CD4-positive, alpha-beta T cell (primary cell): ENCODE measurements at regions not wholly inside any gene's neighbourhood (a gene's known extent, or its start where the extent isn't known, plus 50 kb on each side); places are given as distances from the start of the nearest gene placed in this dataset.

ENCODE experiments used
- ATAC-seq: fragments of 200-7000 bp; cut with Tn5 transposase; one replicate; pipeline ENCODE4 v1.10.0; 2022; ENCODE audit warnings: mild to moderate bottlenecking; ENCODE audit not compliant: poor library complexity
- CTCF ChIA-PET: fragments of 350-600 bp; sonication (Branson Sonifier 250); formaldehyde crosslinking; loops from one replicate; lab custom pipeline; 2021; ENCODE audit warnings: antibody characterized with exemption, inconsistent platforms; lab: Charles Lee
- POLR2A ChIA-PET: fragments of 350-600 bp; sonication (Branson Sonifier 250); formaldehyde crosslinking; loops from one replicate; lab custom pipeline; 2021; ENCODE audit warnings: antibody characterized with exemption, inconsistent platforms; lab: Charles Lee
- DNase-seq, 14 experiments: peaks; one replicate each; pipeline ENCODE4 v3.0.0-alpha.2; 2013 to 2020; ENCODE audit warnings: mixed read lengths in 2 of 14
- H3K27ac ChIP-seq, 2 donors: one replicate each; pipeline versions ENCODE4 v1.5.1 to v1.7.0; 2013; ENCODE audit warnings: low read length in 2 of 2, low read depth in 1 of 2, mild to moderate bottlenecking in 1 of 2
- H3K27me3 ChIP-seq, 2 experiments: 1 replicate in 1 of 2; 2 replicates in 1 of 2; pipeline versions ENCODE4 v1.6.1 to v1.7.0; 2013; ENCODE audit warnings: low read length in 2 of 2, control low read depth in 1 of 2, mild to moderate bottlenecking in 1 of 2, moderate library complexity in 1 of 2; ENCODE audit not compliant: insufficient read depth in 2 of 2, control insufficient read depth in 1 of 2
- H3K36me3 ChIP-seq: one replicate; pipeline ENCODE4 v1.6.1; 2013; ENCODE audit warnings: low read length, control low read depth; ENCODE audit not compliant: insufficient read depth
- H3K4me1 ChIP-seq: one replicate; pipeline ENCODE4 v1.6.1; 2013; ENCODE audit warnings: low read length, control low read depth; ENCODE audit not compliant: insufficient read depth
- H3K4me3 ChIP-seq: one replicate; pipeline ENCODE4 v1.5.1; 2013; ENCODE audit warnings: mild to moderate bottlenecking, low read length, moderate library complexity
- H3K9me3 ChIP-seq, 2 experiments: 1 replicate in 1 of 2; 2 replicates in 1 of 2; pipeline versions ENCODE4 v1.6.1 to v1.7.0; 2013; ENCODE audit warnings: low read length in 2 of 2, mild to moderate bottlenecking in 2 of 2, control low read depth in 1 of 2, moderate library complexity in 1 of 2; ENCODE audit not compliant: control insufficient read depth in 1 of 2, insufficient read depth in 1 of 2
- H3K27ac Mint-ChIP-seq: one replicate; pipeline ENCODE4 v1.8.0; 2020; ENCODE audit warnings: mixed read lengths
- H3K27me3 Mint-ChIP-seq: one replicate; pipeline ENCODE4 v1.8.0; 2021; ENCODE audit warnings: mixed read lengths
- H3K36me3 Mint-ChIP-seq: one replicate; pipeline ENCODE4 v1.8.0; 2021; ENCODE audit warnings: low read depth, mixed read lengths
- H3K4me1 Mint-ChIP-seq: one replicate; pipeline ENCODE4 v1.8.0; 2021; ENCODE audit warnings: low read depth, mixed read lengths
- H3K4me3 Mint-ChIP-seq: one replicate; pipeline ENCODE4 v1.8.0; 2020; ENCODE audit warnings: mild to moderate bottlenecking, mixed read lengths
- H3K9me3 Mint-ChIP-seq: one replicate; pipeline ENCODE4 v1.8.0; 2020; ENCODE audit warnings: mixed read lengths
- intact Hi-C, 2 experiments: fragments of 100-400 bp; cut with DNase I in 1 of 2; cut with micrococcal nuclease in 1 of 2; formaldehyde crosslinking; loops; one replicate each; pipeline versions ENCODE4 v1.15.1 to v1.9.0; 2023 to 2025; cut with DNase I, micrococcal nuclease
- TF ChIP-seq, protein P1 (sequence below): fragments of 200-600 bp; IDR thresholded peaks from one replicate; pipeline ENCODE4 v1.8.0; 2022; ENCODE audit warnings: antibody characterized with exemption, mild to moderate bottlenecking

DNA sequence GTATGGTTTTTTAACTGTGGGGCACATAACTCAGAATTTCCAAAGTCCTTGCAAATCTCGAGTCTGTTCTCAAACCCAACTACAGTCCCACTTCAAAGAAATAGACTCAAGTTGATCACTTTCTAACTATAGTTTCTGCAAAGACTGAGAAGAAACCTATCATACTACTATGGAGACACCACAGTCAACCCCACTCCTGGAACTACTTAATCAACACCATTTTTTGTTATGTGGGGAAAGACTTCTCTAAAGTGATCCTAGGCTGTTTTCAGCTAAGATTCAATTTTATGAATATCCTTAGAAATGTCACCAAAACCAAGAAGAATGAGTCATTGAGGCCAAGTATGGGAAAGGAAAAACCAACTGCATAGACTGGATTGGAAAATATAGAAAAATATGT is 198.8 kb downstream of the WDR11 start:
- POLR2A ChIA-PET = no interaction called here
- no peak overlapping the region for H3K27ac ChIP-seq

DNA sequence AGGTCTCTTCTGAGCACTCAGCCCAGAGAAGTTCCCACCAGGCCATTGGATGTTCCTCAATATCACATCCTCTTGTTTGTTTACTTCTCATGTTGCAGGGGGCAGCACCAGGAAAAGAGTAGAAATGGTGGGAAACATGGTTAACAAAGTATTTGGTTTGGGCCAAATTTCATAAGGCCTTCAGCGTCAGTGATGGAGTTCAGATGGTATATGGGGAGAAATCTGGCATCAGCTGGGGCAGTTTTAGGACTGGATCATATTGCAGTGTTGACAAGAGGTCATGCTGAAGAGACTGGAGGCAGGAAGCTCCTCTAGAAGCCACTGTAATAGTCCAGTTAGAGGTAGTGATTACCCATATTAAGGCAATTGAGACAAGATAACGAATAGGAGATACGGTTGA is 200.0 kb downstream of the WDR11 start:
- Histone ChIP-seq H3K4me3 (no peak overlapping the region), H3K36me3 (no peaks in the 10 kb centered on the region), H3K9me3 (peaks cover 0 to 5% of the 10 kb centered on the region in 2 experiments), H3K27ac (no peak overlapping the region), H3K4me1 (no peaks in the 10 kb centered on the region), H3K27me3 (no peaks in the 10 kb centered on the region)
- Mint-ChIP-seq H3K36me3 (no peaks in the 10 kb centered on the region), H3K4me1 (no peaks in the 10 kb centered on the region), H3K27me3 (no peaks in the 10 kb centered on the region), H3K4me3 (no peak overlapping the region), H3K9me3 (peaks cover 2% of the 10 kb centered on the region), H3K27ac (no peak overlapping the region)
- CTCF ChIA-PET = no interaction called here
- no peak for ATAC-seq
- TF ChIP-seq, protein P1, sequence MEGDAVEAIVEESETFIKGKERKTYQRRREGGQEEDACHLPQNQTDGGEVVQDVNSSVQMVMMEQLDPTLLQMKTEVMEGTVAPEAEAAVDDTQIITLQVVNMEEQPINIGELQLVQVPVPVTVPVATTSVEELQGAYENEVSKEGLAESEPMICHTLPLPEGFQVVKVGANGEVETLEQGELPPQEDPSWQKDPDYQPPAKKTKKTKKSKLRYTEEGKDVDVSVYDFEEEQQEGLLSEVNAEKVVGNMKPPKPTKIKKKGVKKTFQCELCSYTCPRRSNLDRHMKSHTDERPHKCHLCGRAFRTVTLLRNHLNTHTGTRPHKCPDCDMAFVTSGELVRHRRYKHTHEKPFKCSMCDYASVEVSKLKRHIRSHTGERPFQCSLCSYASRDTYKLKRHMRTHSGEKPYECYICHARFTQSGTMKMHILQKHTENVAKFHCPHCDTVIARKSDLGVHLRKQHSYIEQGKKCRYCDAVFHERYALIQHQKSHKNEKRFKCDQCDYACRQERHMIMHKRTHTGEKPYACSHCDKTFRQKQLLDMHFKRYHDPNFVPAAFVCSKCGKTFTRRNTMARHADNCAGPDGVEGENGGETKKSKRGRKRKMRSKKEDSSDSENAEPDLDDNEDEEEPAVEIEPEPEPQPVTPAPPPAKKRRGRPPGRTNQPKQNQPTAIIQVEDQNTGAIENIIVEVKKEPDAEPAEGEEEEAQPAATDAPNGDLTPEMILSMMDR = no peak
- intact Hi-C loops = no loop called here
- DNase-seq = no peak
- POLR2A ChIA-PET = no interaction called here

More for the DNA sequence above, 198.8 kb downstream of the WDR11 start:
- H3K9me3 Mint-ChIP-seq = peaks cover 2% of the 10 kb centered on the region
- no peak overlapping the region for H3K27ac Mint-ChIP-seq
- peaks cover 0 to 5% of the 10 kb centered on the region in 2 experiments for H3K9me3 ChIP-seq
- H3K27me3 Mint-ChIP-seq = no peaks in the 10 kb centered on the region
- intact Hi-C loops = no loop called here
- H3K4me1 ChIP-seq = no peaks in the 10 kb centered on the region
- ATAC-seq = no peak
- no peak overlapping the region for H3K4me3 Mint-ChIP-seq
- no peak overlapping the region for H3K4me3 ChIP-seq
- CTCF ChIA-PET = no interaction called here
- TF ChIP-seq, protein P1 = no peak
- H3K27me3 ChIP-seq = no peaks in the 10 kb centered on the region
- no peaks in the 10 kb centered on the region for H3K36me3 ChIP-seq
- no peaks in the 10 kb centered on the region for H3K36me3 Mint-ChIP-seq
- H3K4me1 Mint-ChIP-seq = no peaks in the 10 kb centered on the region
- DNase-seq = no peak

DNA sequence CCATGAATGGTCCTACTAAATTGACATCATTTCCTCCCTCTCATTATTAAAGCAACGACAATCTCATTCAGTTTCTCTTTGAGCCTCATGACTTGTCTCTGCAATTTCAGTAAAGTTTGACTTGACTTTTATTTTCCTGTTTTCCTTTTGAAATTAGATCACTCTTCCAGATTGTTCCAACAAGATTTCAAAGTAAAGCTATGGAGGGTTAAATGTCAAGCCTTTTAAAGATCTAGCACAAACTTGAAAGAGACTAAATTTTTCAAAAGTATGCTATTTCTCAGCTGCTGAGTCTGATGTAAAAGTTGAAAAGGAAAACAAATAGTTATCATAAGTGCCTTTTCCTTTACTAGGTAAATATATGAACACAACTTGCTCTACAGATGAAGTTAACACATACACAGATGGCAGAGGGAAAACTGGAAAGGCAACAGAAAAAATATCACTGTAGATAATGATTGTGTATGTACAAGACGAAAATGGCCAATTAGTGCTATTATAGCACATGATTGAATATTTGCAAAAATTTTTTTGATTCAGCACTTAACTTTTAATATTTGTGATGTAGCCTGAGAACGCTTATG is 200.6 kb downstream of the WDR11 start:
- no peaks in the 10 kb centered on the region for H3K4me1 ChIP-seq
- no peak overlapping the region for H3K4me3 ChIP-seq
- peaks cover 2% of the 10 kb centered on the region for H3K9me3 Mint-ChIP-seq
- H3K4me3 Mint-ChIP-seq = no peak overlapping the region
- intact Hi-C loops = no loop called here
- peaks cover 0 to 5% of the 10 kb centered on the region in 2 experiments for H3K9me3 ChIP-seq
- H3K27me3 Mint-ChIP-seq = no peaks in the 10 kb centered on the region
- ATAC-seq (no peak), DNase-seq (no peak)
- H3K27me3 ChIP-seq = no peaks in the 10 kb centered on the region
- no peaks in the 10 kb centered on the region for H3K4me1 Mint-ChIP-seq
- POLR2A ChIA-PET = no interaction called here
- H3K36me3 Mint-ChIP-seq = no peaks in the 10 kb centered on the region
- TF ChIP-seq, protein P1 = no peak
- no peak overlapping the region for H3K27ac ChIP-seq
- CTCF ChIA-PET = no interaction called here
- no peak overlapping the region for H3K27ac Mint-ChIP-seq
- no peaks in the 10 kb centered on the region for H3K36me3 ChIP-seq
